Lower leg skin (tissue), 4 donors: ENCODE measurements at regions not wholly inside any gene's neighbourhood (a gene's known extent, or its start where the extent isn't known, plus 50 kb on each side); places are given as distances from the start of the nearest gene placed in this dataset.

ENCODE experiments used
- DNase-seq, 2 donors: peaks; one replicate each; pipeline ENCODE4 v3.0.0-alpha.2; 2019; ENCODE audit warnings: low spot score in 2 of 2
- H3K4me3 ChIP-seq: fragments of 200-600 bp; sonication (generic); 2 replicates; pipeline ENCODE4 v1.5.1; 2017; ENCODE audit warnings: mild to moderate bottlenecking, low read depth; ENCODE audit not compliant: poor library complexity, severe bottlenecking
- POLR2A ChIP-seq, 2 donors: fragments of 450-650 bp; IDR thresholded peaks; one replicate each; pipeline ENCODE4 v1.6.1; 2016 to 2017; ENCODE audit warnings: antibody characterized with exemption in 2 of 2, mild to moderate bottlenecking in 1 of 2, moderate library complexity in 1 of 2
- WGBS, 2 donors: methylation state at CpG; one replicate each; pipeline ENCODE4 v1.1.5; 2018; 5-methylcytosine and 5-hydroxymethylcytosine counted together
- intact Hi-C: fragments of 100-400 bp; cut with DNase I; formaldehyde crosslinking; loops from one replicate; pipeline ENCODE4 v1.15.0; 2023; ENCODE audit warnings: low total_unique reads
- TF ChIP-seq, protein P1 (sequence below), 3 donors: fragments of 450-650 bp; IDR thresholded peaks; one replicate each; pipeline ENCODE4 v1.5.1; 2016; ENCODE audit warnings: antibody characterized with exemption in 3 of 3, mild to moderate bottlenecking in 3 of 3, moderate library complexity in 2 of 3

DNA sequence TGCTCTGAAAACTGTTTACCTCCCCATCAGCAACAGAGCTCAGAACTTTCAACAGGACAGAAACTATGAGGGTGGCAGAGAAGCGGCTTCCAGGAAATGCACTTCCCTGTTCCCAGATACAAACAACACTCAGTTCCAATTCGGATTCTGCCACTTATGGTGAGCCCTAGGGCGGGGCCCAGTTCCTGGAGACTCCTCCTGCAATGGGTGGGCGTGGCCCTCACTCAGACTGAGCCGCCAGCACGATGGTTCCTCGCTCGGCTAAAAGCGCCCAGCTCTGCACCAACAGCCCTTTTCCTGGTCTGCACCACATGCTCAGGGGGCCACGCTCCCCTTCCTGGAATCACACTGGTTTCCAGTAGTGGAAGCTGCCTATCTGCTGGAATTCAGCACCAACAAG, 314.1 kb downstream of the CTTN start:
- no peak overlapping the region for H3K4me3 ChIP-seq
- DNase-seq, result peak in 1 of 2 donors; percentile 37
- intact Hi-C loops, result no loop called here
- WGBS, 2 donors, result 37 to 38% methylated on average over 4 to 10 of the region's 10 CpGs
- TF ChIP-seq, protein P1, sequence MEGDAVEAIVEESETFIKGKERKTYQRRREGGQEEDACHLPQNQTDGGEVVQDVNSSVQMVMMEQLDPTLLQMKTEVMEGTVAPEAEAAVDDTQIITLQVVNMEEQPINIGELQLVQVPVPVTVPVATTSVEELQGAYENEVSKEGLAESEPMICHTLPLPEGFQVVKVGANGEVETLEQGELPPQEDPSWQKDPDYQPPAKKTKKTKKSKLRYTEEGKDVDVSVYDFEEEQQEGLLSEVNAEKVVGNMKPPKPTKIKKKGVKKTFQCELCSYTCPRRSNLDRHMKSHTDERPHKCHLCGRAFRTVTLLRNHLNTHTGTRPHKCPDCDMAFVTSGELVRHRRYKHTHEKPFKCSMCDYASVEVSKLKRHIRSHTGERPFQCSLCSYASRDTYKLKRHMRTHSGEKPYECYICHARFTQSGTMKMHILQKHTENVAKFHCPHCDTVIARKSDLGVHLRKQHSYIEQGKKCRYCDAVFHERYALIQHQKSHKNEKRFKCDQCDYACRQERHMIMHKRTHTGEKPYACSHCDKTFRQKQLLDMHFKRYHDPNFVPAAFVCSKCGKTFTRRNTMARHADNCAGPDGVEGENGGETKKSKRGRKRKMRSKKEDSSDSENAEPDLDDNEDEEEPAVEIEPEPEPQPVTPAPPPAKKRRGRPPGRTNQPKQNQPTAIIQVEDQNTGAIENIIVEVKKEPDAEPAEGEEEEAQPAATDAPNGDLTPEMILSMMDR (IDR thresholded peaks at IDR 0.05), result no peak
- TF ChIP-seq POLR2A (IDR thresholded peaks at IDR 0.05), result no peak

DNA sequence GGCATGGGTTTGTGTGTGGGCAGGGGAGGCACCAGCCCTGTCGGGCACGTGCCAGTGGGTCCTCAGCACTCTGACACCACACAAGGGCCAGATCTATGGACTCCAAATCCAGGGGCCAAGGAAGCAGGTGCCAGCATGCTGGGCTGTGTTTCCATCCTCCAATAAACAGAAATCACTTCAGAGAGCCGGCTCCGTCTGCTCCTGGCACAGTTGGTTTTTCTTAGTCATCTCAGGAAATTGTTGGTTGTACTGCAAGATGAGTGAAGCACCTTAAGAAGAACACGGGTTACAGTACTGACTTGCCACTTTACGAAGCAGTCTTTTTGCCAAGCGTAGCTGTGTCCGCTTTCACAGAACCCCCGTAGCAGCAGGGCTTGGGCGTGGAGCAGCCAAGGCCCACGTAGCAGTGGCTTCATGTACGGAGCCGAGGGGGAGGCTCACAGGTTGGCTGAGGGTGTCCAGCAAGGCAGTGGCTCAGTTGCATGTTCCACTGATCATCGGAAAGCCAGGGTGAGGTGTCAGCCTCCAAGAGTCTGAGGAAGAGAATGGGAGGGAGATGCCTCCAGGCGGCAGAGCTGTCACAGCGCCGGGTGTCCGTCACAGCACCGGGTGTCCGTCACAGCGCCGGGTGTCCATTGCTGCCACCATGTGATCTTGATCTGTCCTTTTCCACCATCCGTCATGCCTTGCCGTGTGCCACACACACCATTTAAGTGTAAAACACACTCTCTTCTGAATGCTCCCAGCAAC, 314.9 kb downstream of the CTTN start:
- TF ChIP-seq, protein P1 (IDR thresholded peaks at IDR 0.05), result no peak
- TF ChIP-seq POLR2A (IDR thresholded peaks at IDR 0.05), result no peak
- DNase-seq, result no peak
- WGBS, 2 donors, result 65 to 66% methylated on average over 16 to 24 of the region's 24 CpGs
- intact Hi-C loops, result no loop called here
- no peak overlapping the region for H3K4me3 ChIP-seq

DNA sequence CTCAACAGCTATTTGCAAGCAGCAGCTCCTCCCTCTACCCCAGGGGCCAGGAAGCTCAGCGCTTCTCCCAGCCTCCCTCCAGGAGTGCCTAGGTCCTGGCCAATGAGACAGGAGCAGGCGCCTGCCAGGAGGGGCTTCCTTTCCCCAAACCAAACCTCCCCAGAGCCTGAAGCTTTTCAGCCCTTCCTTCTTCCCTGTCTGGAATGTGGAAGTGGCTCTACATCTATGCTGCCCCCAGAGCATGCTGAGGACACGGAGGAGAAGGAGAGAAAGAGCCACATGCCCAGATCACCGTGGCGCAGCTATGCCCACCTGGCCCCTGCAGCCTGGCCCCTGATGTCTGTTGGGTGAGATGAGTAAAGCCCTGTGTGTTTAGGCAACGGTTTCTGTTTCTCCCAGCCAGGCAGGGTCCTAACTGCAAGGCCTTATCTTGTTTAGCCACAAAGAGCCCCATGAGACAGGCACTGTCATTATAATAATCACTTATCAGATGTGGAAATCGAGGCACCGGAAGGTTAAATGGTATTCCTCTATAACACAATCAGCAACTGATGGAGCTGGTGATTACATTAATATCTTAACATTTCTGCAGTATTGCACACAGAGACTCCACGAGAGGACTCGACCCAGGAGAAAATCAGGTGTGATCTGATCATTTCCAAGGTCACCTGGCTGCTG, 315.8 kb downstream of the CTTN start:
- 64 to 65% methylated on average over 10 of the region's 10 CpGs for WGBS, 2 donors
- no peak overlapping the region for H3K4me3 ChIP-seq
- intact Hi-C loops, result no loop called here
- DNase-seq, result no peak
- TF ChIP-seq, protein P1 (IDR thresholded peaks at IDR 0.05), result no peak
- no peak for TF ChIP-seq POLR2A (IDR thresholded peaks at IDR 0.05)

DNA sequence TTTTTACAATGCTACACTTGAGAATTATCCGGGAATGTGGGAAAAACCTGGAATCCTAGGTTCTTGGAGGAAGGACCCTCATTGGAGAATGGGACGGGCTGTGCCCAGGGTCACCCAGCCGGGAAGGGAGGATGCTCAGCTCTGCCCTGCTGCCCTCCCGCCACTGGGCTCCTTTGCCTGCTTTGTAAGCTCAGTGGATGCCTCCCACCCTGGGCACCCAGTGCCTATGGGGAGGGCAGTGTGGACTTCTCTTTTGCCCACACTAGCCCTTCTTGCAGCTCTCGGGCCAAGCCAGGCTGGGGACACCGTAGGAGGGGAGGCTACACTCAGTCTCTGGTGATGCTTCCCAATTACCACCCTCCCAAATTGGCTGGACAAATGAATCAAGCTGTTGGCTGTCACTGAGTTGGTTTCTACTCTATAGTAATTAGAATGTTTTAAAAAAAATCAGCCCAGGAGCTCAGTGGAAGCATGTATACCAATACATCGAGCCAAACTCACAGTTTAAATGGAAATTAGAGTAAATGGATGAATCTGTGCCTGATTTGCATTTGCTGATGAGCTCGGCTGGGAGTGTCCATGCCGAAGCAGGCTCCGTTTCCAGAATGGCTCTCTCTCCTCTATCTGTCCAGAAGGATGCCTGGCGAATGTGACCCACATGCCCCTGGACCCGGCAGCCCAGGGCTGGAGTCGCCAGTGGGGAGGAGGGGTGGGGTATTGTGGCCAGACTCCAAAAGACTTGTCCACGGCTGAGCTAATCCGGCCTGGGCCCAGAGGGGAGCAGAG, 317.0 kb downstream of the CTTN start:
- H3K4me3 ChIP-seq, result no peak overlapping the region
- TF ChIP-seq, protein P1 (IDR thresholded peaks at IDR 0.05), result no peak
- no peak for TF ChIP-seq POLR2A (IDR thresholded peaks at IDR 0.05)
- intact Hi-C loops, result no loop called here
- WGBS, 2 donors, result 75 to 79% methylated on average over 15 of the region's 15 CpGs
- no peak for DNase-seq

DNA sequence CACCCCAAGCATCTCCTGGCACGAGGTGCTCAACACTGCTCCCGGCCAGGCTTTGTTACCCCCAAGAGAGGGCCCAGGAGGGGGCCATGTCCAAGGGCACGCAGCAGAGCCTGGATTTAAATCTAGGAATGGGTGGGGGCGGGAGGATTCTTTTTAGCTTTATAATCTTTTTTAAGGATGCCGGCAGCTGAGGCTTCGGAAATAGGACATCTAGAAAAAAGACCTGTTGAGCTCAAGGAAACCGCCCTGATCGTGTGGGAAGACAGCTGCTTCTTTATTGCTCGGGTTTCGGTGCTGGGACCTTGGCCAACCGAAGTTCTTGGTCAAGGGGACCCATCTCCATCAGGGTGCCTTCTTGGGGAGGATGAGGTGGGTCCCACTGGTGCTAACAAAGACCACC, 317.9 kb downstream of the CTTN start:
- DNase-seq, result no peak
- 86 to 87% methylated on average over 11 of the region's 11 CpGs for WGBS, 2 donors
- TF ChIP-seq, protein P1 (IDR thresholded peaks at IDR 0.05), result no peak
- no peak for TF ChIP-seq POLR2A (IDR thresholded peaks at IDR 0.05)
- no peak overlapping the region for H3K4me3 ChIP-seq
- intact Hi-C loops, result no loop called here
